CD4-positive, alpha-beta T cell treated with Interleukin-10 for 1 hour (primary cell): ENCODE measurements at regions not wholly inside any gene's neighbourhood (a gene's known extent, or its start where the extent isn't known, plus 50 kb on each side); places are given as distances from the start of the nearest gene placed in this dataset.
"Not testable (repeated sequence)": the region's sequence is repeated elsewhere in the genome, so short reads cannot be mapped to it uniquely, and the experiment has no call there.

Experiments used
- DNase-seq: peaks from one replicate; pipeline ENCODE4 v3.0.0-alpha.2; 2020

- DNase-seq: not testable (repeated sequence)
Observed at GRCh38 chrY:17511984-17512383, 368.0 kb downstream of the CDY2B start.

DNA sequence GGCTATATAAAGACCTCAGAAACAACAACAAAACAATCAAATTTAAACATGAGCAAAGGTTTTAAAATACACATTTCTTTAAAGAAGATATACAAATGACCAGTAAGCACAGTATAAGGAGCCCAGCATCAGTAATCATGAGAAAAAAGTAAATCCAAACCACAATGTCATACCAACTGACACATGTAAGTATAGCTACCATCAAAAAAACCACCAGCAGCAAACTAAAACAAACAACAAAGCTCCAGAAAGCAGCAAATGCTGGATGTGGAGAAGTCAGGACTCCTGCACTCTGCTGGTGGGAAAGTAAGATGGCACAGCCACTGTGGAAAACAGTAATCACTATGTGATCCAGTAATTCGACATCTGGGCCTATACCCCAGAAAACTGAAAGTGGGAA lies 368.5 kb downstream of the CDY2B start:
- not testable (repeated sequence) for DNase-seq

- DNase-seq: not testable (repeated sequence)
Observed at GRCh38 chrY:17505834-17506233, 374.2 kb downstream of the CDY2B start.

DNA sequence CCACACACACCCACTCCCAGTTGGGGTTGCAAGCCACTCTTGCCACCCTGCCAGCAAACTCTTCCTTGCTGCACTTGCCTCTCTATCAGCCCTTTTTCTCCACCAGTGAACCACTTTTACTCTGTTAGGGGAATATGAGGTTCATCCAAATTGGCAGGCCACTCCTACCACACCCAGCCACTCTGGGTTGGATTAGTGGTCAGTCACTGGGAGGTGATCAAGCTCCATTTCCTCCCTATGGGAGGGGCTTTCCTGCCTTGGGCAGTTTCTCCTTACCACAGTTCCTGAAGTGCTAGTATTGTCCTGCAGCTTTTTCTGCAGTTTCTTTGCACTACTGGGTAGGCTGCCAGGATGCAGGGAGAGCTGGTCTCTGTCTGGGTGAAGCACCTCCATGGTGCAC lies 395.3 kb downstream of the CDY2B start:
- DNase-seq: not testable (repeated sequence)

DNA sequence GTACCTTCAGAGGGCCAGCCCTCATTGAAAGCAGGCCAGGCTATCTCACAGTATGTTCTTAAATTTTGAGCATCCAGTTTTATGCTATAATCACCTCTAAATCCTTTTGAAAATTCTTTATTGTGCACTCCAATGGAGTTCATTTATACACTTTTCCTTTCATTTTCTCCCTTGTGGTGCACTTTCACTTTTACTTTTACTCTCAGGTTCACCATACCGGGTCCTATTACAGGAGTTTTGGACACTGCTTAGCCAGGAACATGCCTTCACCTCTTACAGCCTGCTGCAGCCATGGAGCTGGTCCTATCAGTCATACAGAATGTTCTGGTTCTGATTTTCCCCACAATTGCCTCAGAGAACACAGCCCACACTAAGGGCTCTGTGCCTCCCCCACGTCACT lies 395.9 kb downstream of the CDY2B start:
- not testable (repeated sequence) for DNase-seq

GRCh38 chrY:17481389-17482022 lies 398.5 kb downstream of the CDY2B start:
- DNase-seq: not testable (repeated sequence)

DNA sequence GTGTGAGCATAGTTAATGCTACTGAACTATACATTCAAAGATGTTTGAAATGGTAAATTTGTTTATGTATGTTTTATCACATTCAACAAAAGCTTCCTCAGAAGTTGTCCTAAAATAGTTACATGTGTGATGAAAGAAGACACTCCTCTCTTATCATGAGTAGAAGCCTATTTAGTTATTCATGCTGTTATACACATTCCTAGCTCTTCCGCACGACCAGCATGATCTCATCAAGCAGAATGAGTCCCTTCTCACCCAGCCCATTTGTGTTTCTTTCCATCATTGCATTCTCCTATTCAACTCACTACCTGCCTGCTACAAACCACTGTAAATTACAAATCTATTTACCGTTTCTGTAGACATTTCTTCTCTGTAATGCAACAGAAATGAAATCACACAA lies 408.0 kb downstream of the CDY2B start:
- DNase-seq: not testable (repeated sequence)

DNA sequence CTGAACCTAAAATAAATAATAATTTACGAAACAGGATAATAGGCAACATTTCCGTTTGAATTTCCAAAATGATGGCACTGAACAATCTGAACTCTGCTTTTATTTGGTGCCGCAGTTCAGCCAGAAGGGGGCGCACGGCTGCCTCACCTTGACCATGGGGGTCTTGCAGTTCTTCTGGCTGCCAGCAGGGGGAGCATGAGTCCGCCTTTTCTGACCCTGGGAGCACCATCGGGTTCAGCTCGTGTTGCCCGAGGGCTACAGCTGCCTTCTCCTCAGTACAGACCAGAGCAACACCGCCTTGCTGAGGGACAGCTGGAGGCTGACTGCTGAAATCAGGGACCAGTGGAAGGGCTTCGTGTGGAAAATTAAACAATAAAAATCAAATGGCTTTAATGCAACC lies 420.3 kb downstream of the CDY2B start:
- DNase-seq: not testable (repeated sequence)

- peak; percentile 0 for DNase-seq
Observed at GRCh38 chrY:17430570-17431166, 449.4 kb downstream of the CDY2B start.

- no peak for DNase-seq
Observed at GRCh38 chrY:17398336-17399072, 481.5 kb downstream of the CDY2B start.

- DNase-seq: no peak
Observed at GRCh38 chrY:17397659-17398058, 482.4 kb downstream of the CDY2B start.

DNA sequence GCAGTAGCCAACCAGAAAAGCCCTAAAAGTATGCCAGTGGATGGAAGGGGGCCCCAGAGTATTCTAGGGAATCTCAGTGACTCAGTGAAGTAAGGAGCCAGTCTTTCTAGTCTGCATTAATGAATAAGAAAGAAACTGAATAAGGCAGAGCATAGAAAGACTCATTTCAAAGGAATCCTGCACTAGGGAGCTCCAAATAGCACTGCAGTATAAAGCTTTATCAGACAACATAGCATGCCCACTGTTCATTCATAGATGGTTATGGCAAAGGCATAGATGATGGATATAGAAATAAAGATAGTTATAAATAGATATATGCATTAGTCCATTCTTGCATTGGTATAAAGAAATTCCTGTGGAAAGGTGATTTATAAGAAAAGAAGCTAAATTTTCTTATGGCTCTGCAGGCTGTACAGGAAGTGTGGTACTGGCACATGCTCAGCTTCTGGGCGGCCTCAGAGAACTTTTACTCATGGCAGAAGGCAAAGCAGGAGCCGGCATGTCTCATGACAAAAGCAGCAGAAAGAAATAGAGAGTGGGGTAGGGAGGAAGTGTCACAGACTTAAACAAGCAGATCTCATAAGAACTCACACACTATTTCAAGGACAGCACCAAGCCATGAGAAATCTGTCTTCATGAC lies 498.5 kb downstream of the CDY2B start:
- DNase-seq: no peak

DNA sequence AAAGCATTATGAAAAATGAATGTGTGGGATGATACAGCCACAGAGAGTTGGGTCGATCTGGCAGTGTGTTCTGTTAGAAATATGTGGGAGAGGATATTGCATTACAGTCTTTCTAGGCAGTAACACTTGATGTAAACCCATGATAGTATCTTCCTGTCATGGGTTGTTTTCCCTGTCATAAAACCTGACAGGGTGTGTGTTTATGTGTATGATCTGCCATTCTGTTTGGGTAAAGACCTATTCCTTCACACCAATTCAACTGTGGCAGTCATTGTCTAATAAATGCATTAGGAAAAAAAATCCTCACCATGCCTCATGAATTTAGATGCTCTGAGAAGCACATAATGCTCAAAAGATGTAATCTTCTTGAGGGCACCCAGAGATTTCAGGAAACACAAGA lies 501.7 kb downstream of the CDY2B start:
- DNase-seq: no peak

DNA sequence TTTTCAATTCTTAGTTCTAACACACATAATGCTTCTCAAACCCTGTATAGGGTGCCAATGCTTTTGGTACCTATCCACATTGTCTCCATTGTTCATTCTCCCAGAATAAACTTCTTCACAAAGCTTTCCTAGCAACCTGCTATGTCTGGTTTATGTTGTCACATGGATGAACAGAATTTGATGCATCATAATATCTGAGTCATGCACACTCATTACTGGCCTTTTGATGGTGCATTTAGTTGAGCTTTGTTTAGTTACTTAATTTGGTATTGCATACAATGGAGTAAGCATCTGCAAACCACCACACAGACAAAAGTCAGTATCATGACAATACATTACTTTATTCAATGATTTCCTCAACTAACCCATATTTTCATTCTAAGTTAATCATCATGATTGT lies 511.6 kb downstream of the CDY2B start:
- DNase-seq: no peak

DNA sequence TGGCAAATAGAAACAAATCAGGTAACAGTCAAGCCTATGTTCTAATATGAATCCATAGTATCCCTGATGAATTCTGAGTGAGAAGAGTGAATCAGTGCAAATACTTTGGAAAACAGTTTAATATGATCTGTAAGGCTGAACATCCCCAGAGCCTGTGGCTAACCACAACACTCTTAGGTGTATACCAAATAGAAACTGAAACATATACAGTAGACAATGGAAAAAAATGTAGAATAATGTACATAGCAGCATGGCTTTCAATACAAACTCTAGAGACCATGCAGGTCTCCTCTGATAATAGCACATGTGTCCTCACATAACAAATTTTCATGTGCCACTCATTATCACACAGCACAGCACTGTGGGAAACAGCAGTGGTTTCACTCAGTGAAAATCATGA lies 513.6 kb downstream of the CDY2B start:
- DNase-seq: no peak

- no peak for DNase-seq
Observed at GRCh38 chrY:17339028-17339427, 541.0 kb downstream of the CDY2B start.

- no peak for DNase-seq
Observed at GRCh38 chrY:17330733-17331132, 549.3 kb downstream of the CDY2B start.

DNA sequence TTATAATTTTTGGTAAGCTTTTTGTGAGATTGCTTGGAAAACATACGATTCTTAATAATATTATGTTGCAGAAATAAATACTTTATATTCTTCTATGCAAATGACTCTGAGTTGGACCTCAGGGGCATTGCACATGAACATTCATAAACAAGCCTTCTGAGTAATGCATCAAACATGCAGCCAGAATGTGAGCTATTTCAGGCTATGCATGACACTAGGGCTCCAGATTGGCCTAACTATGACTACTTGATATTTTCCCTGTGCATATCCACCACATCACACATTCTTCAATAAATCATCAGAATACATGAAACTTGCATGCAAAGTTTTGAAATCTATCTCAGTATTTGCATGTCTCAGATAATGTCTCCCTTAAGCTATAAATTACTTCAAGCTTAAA lies 560.1 kb downstream of the CDY2B start:
- no peak for DNase-seq

- no peak for DNase-seq
Observed at GRCh38 chrY:17318631-17319030, 561.4 kb downstream of the CDY2B start.

DNA sequence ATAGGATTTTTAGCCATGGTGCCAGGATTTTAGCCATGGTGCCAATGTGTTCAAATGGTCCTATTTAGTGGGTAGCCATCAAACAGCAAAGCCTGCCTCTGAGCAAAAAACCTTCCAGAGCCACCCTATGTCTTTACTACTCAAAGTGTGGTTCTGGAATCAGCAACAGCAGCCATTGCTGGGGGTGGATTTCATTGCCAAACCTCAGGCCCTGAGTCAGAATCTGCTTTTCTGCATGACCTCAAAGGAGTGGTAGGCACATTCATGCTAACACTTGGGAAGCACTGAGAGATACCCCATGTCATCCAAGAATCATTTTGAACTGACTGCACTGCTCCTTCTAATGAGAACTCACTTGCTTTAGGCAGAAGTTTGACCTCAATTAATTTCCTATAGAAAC lies 603.0 kb downstream of the CDY2B start:
- no peak for DNase-seq

DNA sequence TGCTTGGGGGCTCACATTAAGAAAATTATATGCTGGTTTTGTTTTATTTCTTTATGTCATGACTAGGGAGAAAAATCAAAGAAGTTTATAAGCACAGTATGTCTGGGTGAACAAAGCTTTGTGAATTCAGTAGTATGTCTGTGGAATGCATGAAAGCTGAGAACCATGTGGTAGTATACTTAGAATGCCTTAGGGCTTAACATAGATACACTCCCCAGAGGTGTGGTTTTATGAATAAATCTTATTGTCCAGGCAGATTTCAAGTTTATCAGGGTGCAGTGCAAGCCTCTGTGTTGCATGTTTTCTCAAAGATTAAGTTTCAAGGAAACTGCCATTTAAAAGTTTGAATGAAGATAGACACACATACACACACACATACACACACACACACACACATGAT lies 620.5 kb downstream of the CDY2B start:
- no peak for DNase-seq

GRCh38 chrY:17238406-17238805 lies 641.6 kb downstream of the CDY2B start:
- no peak for DNase-seq

DNA sequence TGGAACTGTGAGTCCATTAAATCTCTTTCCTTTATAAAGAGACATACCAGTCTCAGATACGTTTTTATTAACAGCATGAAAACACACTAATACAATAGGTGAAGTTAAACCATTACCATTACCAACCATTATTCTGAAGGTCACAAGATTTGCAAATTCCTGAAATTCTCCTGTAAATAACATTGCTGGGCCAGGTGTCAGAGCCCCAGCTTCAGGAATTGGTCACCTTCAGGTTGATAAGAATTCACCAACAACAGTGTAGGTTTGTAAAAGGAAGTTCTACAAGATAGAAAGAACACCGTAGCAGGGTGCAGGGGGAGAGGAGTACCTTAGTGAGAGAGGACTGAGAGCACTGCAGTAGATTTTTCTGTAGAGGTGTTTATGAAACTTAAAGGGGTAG lies 644.3 kb downstream of the CDY2B start:
- no peak for DNase-seq
